Gastrocnemius medialis (tissue), 4 donors: ENCODE measurements at regions not wholly inside any gene's neighbourhood (a gene's known extent, or its start where the extent isn't known, plus 50 kb on each side); places are given as distances from the start of the nearest gene placed in this dataset.

ENCODE experiments used
- CTCF ChIP-seq, 5 experiments: fragments of 450-650 bp in 3 of 5; fragments of 200-600 bp in 2 of 5; sonication (generic) in 2 of 5; IDR thresholded peaks in 4 of 5; conservative IDR thresholded peaks in 1 of 5; 1 replicate in 4 of 5; 2 replicates in 1 of 5; pipeline ENCODE4 v1.5.1; 2016 to 2019; ENCODE audit warnings: antibody characterized with exemption in 5 of 5, mild to moderate bottlenecking in 3 of 5, moderate library complexity in 3 of 5
- POLR2A ChIP-seq, 2 donors: fragments of 450-650 bp; IDR thresholded peaks; one replicate each; pipeline ENCODE4 v1.6.1; 2017; ENCODE audit warnings: antibody characterized with exemption in 2 of 2, mild to moderate bottlenecking in 2 of 2, moderate library complexity in 2 of 2

GRCh38 chr17:43324205-43324893, 74.4 kb upstream of the ARL4D start:
- TF ChIP-seq CTCF (IDR thresholded peaks at IDR 0.05 in 4 of 5, conservative IDR thresholded peaks at IDR 0.05 in 1 of 5): peak in 1 of 5 experiments; percentile 13
- no peak for TF ChIP-seq POLR2A (IDR thresholded peaks at IDR 0.05)
